ENCODE measurements at regions not wholly inside any gene's neighbourhood (a gene's known extent, or its start where the extent isn't known, plus 50 kb on each side); places are given as distances from the start of the nearest gene placed in this dataset.

GRCh38 chr5:104273725-104274124, 711.1 kb upstream of the NUDT12 start:
- ATAC-seq = no peak

DNA sequence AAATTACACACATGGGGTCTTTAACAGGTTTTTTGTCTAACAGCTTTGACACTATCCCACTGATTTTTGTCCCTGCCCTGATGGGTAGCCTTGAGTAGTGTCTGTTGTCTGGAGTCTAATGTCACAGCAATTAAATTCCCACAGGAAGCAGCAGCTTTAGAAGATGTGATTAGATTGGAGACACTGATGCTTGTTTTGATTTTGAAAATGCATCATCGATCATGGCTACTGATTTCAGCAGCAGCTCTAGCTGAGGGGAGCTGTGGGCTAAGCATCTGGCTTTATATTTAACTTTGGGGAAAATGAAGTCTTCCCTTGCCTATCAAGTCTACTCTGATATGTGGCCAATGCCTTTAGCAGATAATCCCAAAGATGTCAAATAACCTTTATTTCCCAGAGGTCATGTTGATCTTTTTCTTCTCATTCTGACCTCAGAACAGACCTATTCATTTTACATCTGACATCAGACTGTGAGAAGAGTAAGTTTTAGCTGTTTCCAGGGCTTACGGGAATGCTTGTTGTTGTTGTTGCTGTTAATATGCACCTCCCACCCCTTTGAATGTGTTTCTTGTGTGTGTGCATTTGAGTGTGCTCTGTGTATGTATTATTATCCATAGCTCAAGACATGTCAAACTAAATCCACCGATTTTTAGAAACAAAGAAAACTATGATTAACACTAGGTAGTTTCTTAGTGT, 704.9 kb upstream of the NUDT12 start:
- ATAC-seq = no peak

- ATAC-seq = no peak
These were observed 703.6 kb upstream of the NUDT12 start for GRCh38 chr5:104266161-104266560.

- no peak for ATAC-seq
These were observed 703.0 kb upstream of the NUDT12 start for GRCh38 chr5:104265531-104266140.

- ATAC-seq = no peak
These were observed 684.7 kb upstream of the NUDT12 start for GRCh38 chr5:104247260-104247659.

GRCh38 chr5:104241046-104241445, 678.5 kb upstream of the NUDT12 start:
- no peak for ATAC-seq

DNA sequence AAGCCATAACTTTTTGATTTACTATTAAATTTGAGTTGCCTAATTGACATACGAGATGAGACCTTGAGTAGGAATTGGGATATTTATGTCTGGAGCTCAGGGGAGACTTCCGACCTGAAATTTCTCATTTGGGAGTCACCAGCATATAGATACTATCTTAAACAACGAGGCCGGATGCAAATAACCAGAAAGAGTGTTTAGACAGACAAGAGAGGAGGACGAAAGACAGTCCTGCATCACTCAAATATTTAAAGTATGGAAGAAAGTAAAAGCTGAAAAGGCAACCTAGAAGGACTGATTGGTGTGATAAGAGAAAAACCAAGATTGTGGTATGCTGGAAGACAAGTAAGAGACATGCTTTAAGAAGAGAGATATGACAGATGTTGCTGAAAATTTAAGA, 675.0 kb upstream of the NUDT12 start:
- ATAC-seq = no peak

- ATAC-seq = no peak
These were observed 661.5 kb upstream of the NUDT12 start for GRCh38 chr5:104223885-104224773.

- no peak for ATAC-seq
These were observed 655.6 kb upstream of the NUDT12 start for GRCh38 chr5:104218200-104218599.

GRCh38 chr5:104213216-104213615, 650.6 kb upstream of the NUDT12 start:
- ATAC-seq = no peak

DNA sequence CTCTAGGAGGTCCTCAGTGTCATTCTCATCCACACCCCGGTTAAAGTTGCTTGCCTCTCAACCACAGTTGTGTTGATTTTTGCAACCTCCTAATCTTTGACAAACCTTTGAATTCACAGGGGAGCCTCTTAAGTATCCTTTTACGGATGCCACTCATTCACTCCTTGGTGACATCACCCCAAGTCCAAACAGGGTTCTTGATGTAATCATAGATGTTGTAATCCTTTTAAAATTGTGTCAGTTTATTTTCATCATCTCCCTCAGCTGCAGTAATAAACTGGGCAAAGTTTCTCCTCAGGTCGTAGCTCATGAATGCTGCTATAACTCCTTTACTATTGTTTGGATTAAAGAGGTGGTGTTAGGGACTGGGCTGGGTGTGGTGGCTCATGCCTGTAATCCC, 637.2 kb upstream of the NUDT12 start:
- ATAC-seq = no peak

DNA sequence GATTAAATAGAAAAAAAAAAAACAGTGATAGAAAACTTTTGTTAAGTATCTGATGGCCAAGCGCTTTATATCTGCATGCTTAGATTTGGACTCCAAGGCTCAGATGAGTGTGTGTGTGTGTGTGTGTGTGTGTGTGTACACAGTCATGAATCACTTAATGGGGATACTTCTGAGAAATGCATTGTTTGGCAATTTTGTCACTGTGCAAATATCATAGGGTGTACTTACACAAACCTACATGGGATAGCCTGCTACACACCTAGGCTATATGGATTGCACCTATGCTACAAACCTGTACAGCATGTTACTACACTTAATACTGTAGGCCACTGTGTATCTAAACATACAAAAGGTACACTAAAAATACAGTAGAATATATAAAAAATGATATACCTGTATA, 635.6 kb upstream of the NUDT12 start:
- no peak for ATAC-seq

GRCh38 chr5:104189909-104190308, 627.3 kb upstream of the NUDT12 start:
- no peak for ATAC-seq

DNA sequence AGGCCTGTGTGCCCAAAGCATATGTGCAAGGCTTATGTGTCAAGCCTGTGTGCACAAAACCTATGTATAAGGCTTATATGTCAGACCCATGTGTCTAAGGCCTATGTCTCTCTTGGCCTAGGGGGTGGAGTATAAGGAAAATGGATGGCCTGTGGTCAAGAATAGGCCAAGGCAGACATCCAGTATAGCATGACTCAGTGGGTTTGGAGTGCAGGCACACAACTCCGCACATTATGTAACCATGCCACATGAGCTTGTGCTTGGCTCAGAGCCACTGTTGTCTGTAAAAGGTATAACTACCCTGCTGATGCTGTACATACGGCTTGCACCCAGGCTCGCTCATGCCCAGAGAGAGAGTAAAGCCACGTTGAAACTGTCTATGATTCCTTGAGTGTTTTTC, 626.4 kb upstream of the NUDT12 start:
- no peak for ATAC-seq

GRCh38 chr5:104187656-104188055, 625.1 kb upstream of the NUDT12 start:
- ATAC-seq = no peak

DNA sequence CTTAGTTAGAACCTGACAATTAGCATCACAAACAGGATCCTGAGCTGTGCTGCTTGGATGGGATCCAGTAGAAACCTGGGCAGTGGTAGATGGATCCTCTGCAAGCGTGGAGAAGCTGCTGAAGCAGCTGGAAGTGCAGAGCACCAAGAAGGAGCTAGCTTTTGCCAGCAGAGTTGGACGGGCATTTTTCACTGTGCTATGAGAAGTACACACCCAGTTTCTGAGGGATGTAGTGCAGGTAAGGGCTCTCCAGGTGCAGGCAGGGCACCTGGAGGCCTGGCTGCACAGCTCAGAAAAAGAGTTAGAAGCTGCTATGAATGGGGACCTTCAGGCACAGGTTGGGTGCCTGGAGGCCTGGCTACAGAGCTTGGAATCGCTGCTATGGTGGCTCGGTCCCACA, 623.9 kb upstream of the NUDT12 start:
- no peak for ATAC-seq

- peak; percentile 25 for ATAC-seq
These were observed 623.5 kb upstream of the NUDT12 start for GRCh38 chr5:104186100-104186499.

DNA sequence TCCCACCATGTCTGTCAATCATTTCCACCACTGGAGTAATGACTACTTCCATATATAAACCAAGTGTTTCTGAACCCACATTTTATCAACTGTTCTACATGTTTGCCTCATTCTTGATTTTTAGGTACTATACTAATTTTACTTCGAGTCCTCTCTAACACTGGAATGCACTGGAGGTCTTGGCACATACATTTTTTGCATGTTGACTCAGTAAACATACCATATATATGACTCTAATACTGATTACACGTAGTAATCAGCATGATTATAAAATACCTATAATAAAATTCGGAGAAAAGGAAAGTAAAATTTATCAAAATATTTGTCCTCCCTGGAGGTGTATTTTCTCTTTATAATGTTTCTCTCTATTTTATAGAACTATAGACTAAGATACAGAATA, 621.7 kb upstream of the NUDT12 start:
- ATAC-seq = no peak

DNA sequence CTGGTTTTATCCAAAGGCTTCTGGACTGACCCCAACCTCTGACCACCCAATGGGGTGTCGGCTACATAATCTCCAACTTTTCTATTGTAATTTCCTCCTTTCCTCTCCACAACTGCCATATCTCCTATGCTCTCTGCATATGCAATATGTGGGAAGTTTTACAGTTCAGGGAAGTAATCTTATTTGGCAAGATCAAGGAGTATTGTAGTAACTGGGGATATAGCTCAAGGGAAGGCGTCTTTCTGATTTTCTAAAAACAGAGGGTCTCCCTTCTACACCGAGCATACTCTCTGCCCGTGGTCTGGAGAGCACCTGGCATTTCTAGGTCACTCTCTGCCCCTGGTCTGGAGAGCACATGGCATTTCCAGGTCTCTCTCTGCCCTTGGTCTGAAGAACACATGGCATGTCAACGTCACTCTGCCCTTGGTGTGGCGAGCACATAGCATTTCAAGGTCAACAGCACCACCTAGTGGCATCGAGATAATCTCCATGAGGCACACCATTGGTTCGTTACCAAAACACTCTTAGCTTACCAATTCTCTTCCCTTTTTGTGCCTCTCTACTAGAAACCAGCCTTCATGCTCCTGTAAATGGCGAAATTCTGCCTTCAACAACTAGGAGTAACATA, 616.4 kb upstream of the NUDT12 start:
- ATAC-seq = peak; percentile 83

- ATAC-seq = no peak
These were observed 615.5 kb upstream of the NUDT12 start for GRCh38 chr5:104178066-104178465.

DNA sequence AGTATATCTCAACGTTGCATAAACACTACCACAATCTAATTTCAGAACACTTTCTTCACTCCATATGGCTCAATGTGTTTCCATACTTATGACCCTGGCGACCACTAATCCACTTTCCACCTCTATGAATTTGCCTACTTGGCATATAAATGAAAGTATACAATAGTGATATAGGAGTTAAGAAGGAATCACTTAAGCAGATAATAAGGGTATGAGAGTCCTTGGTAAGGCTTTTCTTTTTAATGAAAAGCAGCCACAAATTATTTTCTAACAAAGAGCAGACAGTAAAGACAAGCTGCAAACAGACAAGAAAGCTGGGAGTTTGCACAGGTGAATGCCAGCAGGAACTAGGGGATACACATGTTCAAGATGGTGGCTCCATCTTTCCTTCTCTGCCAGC, 615.1 kb upstream of the NUDT12 start:
- no peak for ATAC-seq

GRCh38 chr5:104172976-104173375, 610.4 kb upstream of the NUDT12 start:
- no peak for ATAC-seq
